HCT116 (cell line): ENCODE measurements at regions not wholly inside any gene's neighbourhood (a gene's known extent, or its start where the extent isn't known, plus 50 kb on each side); places are given as distances from the start of the nearest gene placed in this dataset.
A peak's percentile ranks its signal among the peaks of the same experiment; 100 is the strongest.

Source experiments
- ATAC-seq: fragments of 200-7000 bp; cut with Tn5 transposase; 2 replicates; pipeline ENCODE4 v1.9.1; 2020; ENCODE audit warnings: mild to moderate bottlenecking, moderate library complexity
- BruUV-seq: library from RNA; stranded (reverse); fragments of 400-500 nt; replicated peaks from 2 replicates; lab custom pipeline; 2021; lab: Mats Ljungman, UMichigan
- CTCF ChIA-PET: fragments of 300-600 bp; sonication (Branson Sonifier 250); formaldehyde crosslinking; loops from one replicate; lab custom pipeline; 2021; ENCODE audit warnings: antibody characterized with exemption; lab: Charles Lee
- POLR2A ChIA-PET: fragments of 300-600, 350-600 bp; sonication (Branson Sonifier 250); formaldehyde crosslinking; loops from one replicate; lab custom pipeline; 2021; ENCODE audit warnings: antibody characterized with exemption; lab: Charles Lee
- RAD21 ChIA-PET, 2 experiments: fragments of 300-600 bp; sonication (Branson Sonifier 250); formaldehyde crosslinking; loops; one replicate each; lab custom pipeline; 2023; ENCODE audit warnings: low total read pairs in 2 of 2; ENCODE audit not compliant: uncharacterized antibody in 2 of 2, unreplicated experiment in 2 of 2, low non-redundant PET in 1 of 2; lab: Charles Lee
- DNase-seq: peaks from one replicate; pipeline ENCODE4 v3.0.0-alpha.2; 2010; ENCODE audit warnings: low read depth, low spot score
- H2AFZ ChIP-seq: fragments of 200-600 bp; shearing (Covaris generic), sonication (generic); 2 replicates; pipeline ENCODE4 v1.6.1; 2017; ENCODE audit warnings: low read depth, mixed run types, mixed read lengths, antibody characterized with exemption, low read length; ENCODE audit not compliant: poor library complexity, severe bottlenecking
- H3K27ac ChIP-seq: 2 replicates; pipeline ENCODE4 v1.5.1; 2012; ENCODE audit warnings: low read depth, low read length
- H3K27me3 ChIP-seq: fragments of 200-600 bp; sonication (generic); 2 replicates; pipeline ENCODE4 v1.6.1; 2016; ENCODE audit warnings: mixed run types, low read length, mixed read lengths; ENCODE audit not compliant: insufficient read depth
- H3K36me3 ChIP-seq, 2 experiments: fragments of 200-500 bp in 1 of 2; fragments of 200-600 bp in 1 of 2; sonication (Bioruptor generic) in 1 of 2; sonication (generic) in 1 of 2; 2 replicates each; pipeline versions ENCODE4 v1.5.1 to v1.6.1; 2014 to 2016; ENCODE audit warnings: low read length in 2 of 2, inconsistent platforms in 1 of 2, mixed read lengths in 1 of 2, mixed run types in 1 of 2; ENCODE audit not compliant: insufficient read depth in 2 of 2, control insufficient read depth in 1 of 2
- H3K4me1 ChIP-seq, 2 experiments: fragments of 200-600 bp in 1 of 2; sonication (generic) in 1 of 2; 2 replicates each; pipeline versions ENCODE4 v1.5.1 to v1.6.1; 2012 to 2017; ENCODE audit warnings: low read length in 2 of 2, inconsistent platforms in 1 of 2, mild to moderate bottlenecking in 1 of 2, mixed read lengths in 1 of 2, mixed run types in 1 of 2, moderate library complexity in 1 of 2; ENCODE audit not compliant: insufficient read depth in 2 of 2, control insufficient read depth in 1 of 2
- H3K4me2 ChIP-seq: fragments of 200-600 bp; sonication (generic); 2 replicates; pipeline ENCODE4 v1.6.1; 2017; ENCODE audit warnings: mixed run types, low read length, mixed read lengths
- H3K4me3 ChIP-seq, 2 experiments: fragments of 200-600 bp in 1 of 2; sonication (generic) in 1 of 2; replicated peaks in 1 of 2; 2 replicates each; pipeline ENCODE4 v1.5.1; 2011 to 2016; ENCODE audit warnings: low read length in 2 of 2, control low read depth in 1 of 2, low read depth in 1 of 2, mild to moderate bottlenecking in 1 of 2, mixed read lengths in 1 of 2, mixed run types in 1 of 2
- H3K79me2 ChIP-seq: fragments of 200-600 bp; sonication (generic); 2 replicates; pipeline ENCODE4 v1.6.1; 2017; ENCODE audit warnings: mild to moderate bottlenecking, mixed run types, low read length, moderate library complexity, mixed read lengths; ENCODE audit not compliant: insufficient read depth
- H3K9ac ChIP-seq: fragments of 200-600 bp; sonication (generic); 2 replicates; pipeline ENCODE4 v1.6.1; 2016; ENCODE audit warnings: low read length, mixed read lengths
- H3K9me2 ChIP-seq: fragments of 200-600 bp; sonication (generic), shearing (Covaris generic); 2 replicates; pipeline ENCODE4 v1.6.1; 2017; ENCODE audit warnings: mixed run types, mild to moderate bottlenecking, moderate library complexity; ENCODE audit not compliant: insufficient read depth
- H3K9me3 ChIP-seq, 2 experiments: fragments of 200-500 bp in 1 of 2; fragments of 200-600 bp in 1 of 2; sonication (Bioruptor generic) in 1 of 2; sonication (generic) in 1 of 2; 2 replicates each; pipeline ENCODE4 v1.6.1; 2014 to 2017; ENCODE audit warnings: low read length in 2 of 2, mixed read lengths in 2 of 2, inconsistent platforms in 1 of 2, low read depth in 1 of 2, mild to moderate bottlenecking in 1 of 2, mixed run types in 1 of 2, moderate library complexity in 1 of 2; ENCODE audit not compliant: control insufficient read depth in 1 of 2, insufficient read depth in 1 of 2
- H4K20me1 ChIP-seq: fragments of 200-600 bp; sonication (generic), shearing (Covaris generic); 2 replicates; pipeline ENCODE4 v1.6.1; 2017; ENCODE audit warnings: mixed run types, mild to moderate bottlenecking, moderate library complexity; ENCODE audit not compliant: insufficient read depth
- CEBPB ChIP-seq: IDR thresholded peaks from 2 replicates; pipeline ENCODE4 v1.6.1; 2012; ENCODE audit warnings: low read depth
- JUND ChIP-seq: IDR thresholded peaks from 2 replicates; pipeline ENCODE4 v1.6.1; 2012
- SP1 ChIP-seq: IDR thresholded peaks from 2 replicates; pipeline ENCODE4 v1.6.1; 2012; ENCODE audit warnings: low read depth
- TCF7L2 ChIP-seq: IDR thresholded peaks from 2 replicates; pipeline ENCODE4 v1.7.0; 2011; ENCODE audit warnings: borderline replicate concordance, inconsistent platforms; ENCODE audit not compliant: insufficient read depth, insufficient read length; ENCODE audit errors: extremely low read depth
- YY1 ChIP-seq: IDR thresholded peaks from 2 replicates; pipeline ENCODE4 v1.6.1; 2011; ENCODE audit warnings: low read length, low read depth, moderate library complexity, mild to moderate bottlenecking; ENCODE audit not compliant: insufficient replicate concordance; ENCODE audit errors: extremely low read depth
- ZBTB33 ChIP-seq: IDR thresholded peaks from 2 replicates; pipeline ENCODE4 v1.6.1; 2011; ENCODE audit warnings: mild to moderate bottlenecking, low read length, moderate library complexity; ENCODE audit not compliant: insufficient replicate concordance; ENCODE audit errors: extremely low read depth
- ZFX ChIP-seq: fragments of 450-650 bp; IDR thresholded peaks from 2 replicates; pipeline ENCODE4 v1.6.1; 2017
- intact Hi-C: fragments of 100-400 bp; cut with micrococcal nuclease; formaldehyde crosslinking; loops from 2 replicates; pipeline ENCODE4 v1.10.0; 2022
- TF ChIP-seq, protein P1 (sequence below): IDR thresholded peaks from 2 replicates; pipeline ENCODE4 v1.6.1; 2012; ENCODE audit warnings: low read depth

DNA sequence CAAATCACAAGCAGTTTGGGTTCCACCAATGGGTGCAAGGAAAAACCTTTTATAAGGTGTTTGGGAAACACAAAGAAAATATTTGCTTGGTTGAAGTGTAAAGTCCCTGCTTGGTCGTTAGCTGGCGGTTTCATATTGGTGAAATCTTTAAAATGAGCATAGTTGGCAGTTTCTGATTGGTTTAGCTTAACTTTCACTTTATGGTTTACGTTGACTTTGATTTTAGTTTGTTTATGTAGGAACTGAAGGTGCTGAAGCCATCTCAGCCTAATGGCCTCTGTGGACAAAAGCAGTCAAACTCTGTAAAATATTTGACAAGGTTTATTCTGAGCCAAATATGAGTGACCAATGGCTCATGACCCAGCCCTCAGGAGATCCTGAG is 76.6 kb upstream of the PPM1J start:
- Histone ChIP-seq H3K4me3 (no peak overlapping the region), H3K4me2 (peak overlapping the region; percentile 34), H3K36me3 (no peaks in the 10 kb centered on the region), H3K4me1 (peaks cover 0 to 10% of the 10 kb centered on the region in 2 experiments; a peak in 2 of 4 replicates), H2AFZ (peak overlapping the region; percentile 45), H3K79me2 (no peaks in the 10 kb centered on the region), H3K9ac (no peak overlapping the region), H3K9me2 (no peaks in the 10 kb centered on the region), H3K9me3 (no peaks in the 10 kb centered on the region), H3K27me3 (no peaks in the 10 kb centered on the region), H4K20me1 (no peaks in the 10 kb centered on the region), H3K27ac (no peak overlapping the region)
- TF ChIP-seq ZBTB33 (no peak), YY1 (no peak), TCF7L2 (no peak), CEBPB (no peak), SP1 (no peak), ZFX (no peak), JUND (no peak)
- TF ChIP-seq, protein P1, sequence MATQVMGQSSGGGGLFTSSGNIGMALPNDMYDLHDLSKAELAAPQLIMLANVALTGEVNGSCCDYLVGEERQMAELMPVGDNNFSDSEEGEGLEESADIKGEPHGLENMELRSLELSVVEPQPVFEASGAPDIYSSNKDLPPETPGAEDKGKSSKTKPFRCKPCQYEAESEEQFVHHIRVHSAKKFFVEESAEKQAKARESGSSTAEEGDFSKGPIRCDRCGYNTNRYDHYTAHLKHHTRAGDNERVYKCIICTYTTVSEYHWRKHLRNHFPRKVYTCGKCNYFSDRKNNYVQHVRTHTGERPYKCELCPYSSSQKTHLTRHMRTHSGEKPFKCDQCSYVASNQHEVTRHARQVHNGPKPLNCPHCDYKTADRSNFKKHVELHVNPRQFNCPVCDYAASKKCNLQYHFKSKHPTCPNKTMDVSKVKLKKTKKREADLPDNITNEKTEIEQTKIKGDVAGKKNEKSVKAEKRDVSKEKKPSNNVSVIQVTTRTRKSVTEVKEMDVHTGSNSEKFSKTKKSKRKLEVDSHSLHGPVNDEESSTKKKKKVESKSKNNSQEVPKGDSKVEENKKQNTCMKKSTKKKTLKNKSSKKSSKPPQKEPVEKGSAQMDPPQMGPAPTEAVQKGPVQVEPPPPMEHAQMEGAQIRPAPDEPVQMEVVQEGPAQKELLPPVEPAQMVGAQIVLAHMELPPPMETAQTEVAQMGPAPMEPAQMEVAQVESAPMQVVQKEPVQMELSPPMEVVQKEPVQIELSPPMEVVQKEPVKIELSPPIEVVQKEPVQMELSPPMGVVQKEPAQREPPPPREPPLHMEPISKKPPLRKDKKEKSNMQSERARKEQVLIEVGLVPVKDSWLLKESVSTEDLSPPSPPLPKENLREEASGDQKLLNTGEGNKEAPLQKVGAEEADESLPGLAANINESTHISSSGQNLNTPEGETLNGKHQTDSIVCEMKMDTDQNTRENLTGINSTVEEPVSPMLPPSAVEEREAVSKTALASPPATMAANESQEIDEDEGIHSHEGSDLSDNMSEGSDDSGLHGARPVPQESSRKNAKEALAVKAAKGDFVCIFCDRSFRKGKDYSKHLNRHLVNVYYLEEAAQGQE: no peak
- CTCF ChIA-PET: interaction anchor here (0.6 kb wide), 1 partner anchor 398 kb away, joined by 3 read pairs; no protein-coding TSS in a partner anchor
- RAD21 ChIA-PET: no interaction called here
- no TSS peak for BruUV-seq
- ATAC-seq (peak; percentile 46), DNase-seq (no peak)
- POLR2A ChIA-PET: no interaction called here
- intact Hi-C loops: no loop called here
